Mesendoderm (in vitro differentiated cells): ENCODE measurements at regions not wholly inside any gene's neighbourhood (a gene's known extent, or its start where the extent isn't known, plus 50 kb on each side); places are given as distances from the start of the nearest gene placed in this dataset.

Experiments used
- DNase-seq: peaks from one replicate; pipeline ENCODE4 v3.0.0; 2013
- H2AK5ac ChIP-seq: 2 replicates; pipeline ENCODE4 v1.6.1; 2013; ENCODE audit warnings: low read length, inconsistent platforms
- H2BK120ac ChIP-seq: 2 replicates; pipeline ENCODE4 v1.6.1; 2013; ENCODE audit warnings: low read depth, mild to moderate bottlenecking, low read length, moderate library complexity, mixed read lengths
- H2BK15ac ChIP-seq: replicated peaks from 2 replicates; pipeline ENCODE4 v1.6.1; 2013; ENCODE audit warnings: low read depth, mild to moderate bottlenecking, moderate library complexity
- H2BK5ac ChIP-seq: 2 replicates; pipeline ENCODE4 v1.6.1; 2013; ENCODE audit warnings: low read length, inconsistent platforms
- H3K18ac ChIP-seq: 2 replicates; pipeline ENCODE4 v1.6.1; 2013; ENCODE audit warnings: mild to moderate bottlenecking, low read length, mixed read lengths
- H3K23ac ChIP-seq: one replicate; pipeline ENCODE4 v1.6.1; 2013; ENCODE audit warnings: low read length
- H3K27ac ChIP-seq: 2 replicates; pipeline ENCODE4 v1.5.1; 2013; ENCODE audit warnings: low read depth, mild to moderate bottlenecking, inconsistent platforms, low read length, moderate library complexity
- H3K27me3 ChIP-seq: 2 replicates; pipeline ENCODE4 v1.6.1; 2013; ENCODE audit warnings: low read length, control low read depth, mild to moderate bottlenecking, inconsistent platforms; ENCODE audit not compliant: insufficient read depth, poor library complexity
- H3K36me3 ChIP-seq: 2 replicates; pipeline ENCODE4 v1.6.1; 2013; ENCODE audit warnings: low read length, inconsistent platforms; ENCODE audit not compliant: control insufficient read depth, insufficient read depth
- H3K4ac ChIP-seq: one replicate; pipeline ENCODE4 v1.6.1; 2013; ENCODE audit warnings: low read depth, mild to moderate bottlenecking, low read length, moderate library complexity
- H3K4me1 ChIP-seq: 2 replicates; pipeline ENCODE4 v1.6.1; 2013; ENCODE audit warnings: low read depth, low read length, inconsistent platforms; ENCODE audit not compliant: control insufficient read depth
- H3K4me2 ChIP-seq: 2 replicates; pipeline ENCODE4 v1.6.1; 2013; ENCODE audit warnings: low read length
- H3K4me3 ChIP-seq: 2 replicates; pipeline ENCODE4 v1.5.1; 2013; ENCODE audit warnings: mild to moderate bottlenecking, low read length
- H3K56ac ChIP-seq: one replicate; pipeline ENCODE4 v1.6.1; 2013; ENCODE audit warnings: low read length
- H3K79me1 ChIP-seq: 2 replicates; pipeline ENCODE4 v1.6.1; 2013; ENCODE audit warnings: low read length, inconsistent platforms
- H3K79me2 ChIP-seq: 2 replicates; pipeline ENCODE4 v1.6.1; 2013; ENCODE audit warnings: mild to moderate bottlenecking, low read length; ENCODE audit not compliant: control insufficient read depth, insufficient read depth
- H3K9ac ChIP-seq: 2 replicates; pipeline ENCODE4 v1.6.1; 2013; ENCODE audit warnings: low read length, inconsistent platforms
- H4K5ac ChIP-seq: one replicate; pipeline ENCODE4 v1.6.1; 2013; ENCODE audit warnings: low read length
- H4K8ac ChIP-seq: one replicate; pipeline ENCODE4 v1.6.1; 2013; ENCODE audit warnings: low read depth, mild to moderate bottlenecking, control low read depth, low read length, moderate library complexity
- WGBS: extraction: QIAGEN DNeasy Blood & Tissue Kit; methylation state at CpG from one replicate; pipeline ENCODE4 v1.1.7; 2013; ENCODE audit warnings: low lambda C conversion rate, missing lambda C conversion rate; ENCODE audit not compliant: insufficient coverage; ENCODE audit errors: extremely low coverage; 5-methylcytosine and 5-hydroxymethylcytosine counted together

- Histone ChIP-seq H3K56ac (no peak overlapping the region), H3K9ac (no peak overlapping the region), H3K4me3 (no peak overlapping the region), H3K27ac (no peak overlapping the region), H3K4me1 (no peaks in the 10 kb centered on the region), H3K18ac (no peak overlapping the region), H3K27me3 (no peaks in the 10 kb centered on the region), H4K8ac (no peak overlapping the region), H2BK15ac (no peak overlapping the region), H2BK5ac (no peak overlapping the region), H3K36me3 (no peaks in the 10 kb centered on the region), H3K4me2 (no peak overlapping the region), H2BK120ac (no peak overlapping the region), H3K23ac (no peak overlapping the region), H3K79me1 (no peaks in the 10 kb centered on the region), H2AK5ac (no peak overlapping the region), H3K79me2 (no peaks in the 10 kb centered on the region), H4K5ac (no peak overlapping the region), H3K4ac (no peak overlapping the region)
- whole genome bisulfite sequencing = no CpG with 5 or more reads among the region's 37 CpGs
- no peak for DNase-seq
These were observed 59.6 kb upstream of the ZNF599 start for GRCh38 chr19:34832581-34833112.

- Histone ChIP-seq H2AK5ac (no peak overlapping the region), H2BK15ac (no peak overlapping the region), H3K4me2 (no peak overlapping the region), H4K8ac (no peak overlapping the region), H4K5ac (no peak overlapping the region), H3K27ac (no peak overlapping the region), H2BK5ac (no peak overlapping the region), H3K4me3 (no peak overlapping the region), H3K4ac (no peak overlapping the region), H3K23ac (no peak overlapping the region), H3K79me1 (no peaks in the 10 kb centered on the region), H2BK120ac (no peak overlapping the region), H3K9ac (no peak overlapping the region), H3K18ac (no peak overlapping the region), H3K56ac (no peak overlapping the region), H3K4me1 (no peaks in the 10 kb centered on the region), H3K36me3 (no peaks in the 10 kb centered on the region), H3K27me3 (no peaks in the 10 kb centered on the region), H3K79me2 (no peaks in the 10 kb centered on the region)
- DNase-seq = no peak
- no CpG with 5 or more reads among the region's 5 CpGs for WGBS
These were observed 58.7 kb upstream of the ZNF599 start for GRCh38 chr19:34831714-34832113.

DNA sequence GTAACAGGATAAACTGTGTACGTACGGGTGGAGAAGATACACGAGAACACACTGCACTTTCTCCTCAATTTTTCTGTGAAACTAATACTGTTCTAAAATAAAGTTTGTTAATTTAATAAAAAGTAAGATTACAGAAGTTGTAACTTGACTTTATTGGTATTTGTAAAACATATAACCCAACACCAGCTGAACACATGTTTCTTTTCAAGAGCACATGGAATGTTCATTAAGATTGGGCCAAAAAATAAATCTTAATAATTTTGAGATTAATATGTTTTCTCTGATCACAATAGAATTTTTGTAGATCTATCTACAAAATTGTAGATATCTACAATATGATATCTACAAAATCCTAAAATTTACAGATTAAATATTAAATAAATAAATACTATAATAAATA is 55.1 kb upstream of the ZNF599 start:
- no peak overlapping the region for H3K4me3 ChIP-seq
- H2BK120ac ChIP-seq = no peak overlapping the region
- H4K5ac ChIP-seq = no peak overlapping the region
- H3K9ac ChIP-seq = no peak overlapping the region
- H2AK5ac ChIP-seq = no peak overlapping the region
- no peak overlapping the region for H3K18ac ChIP-seq
- no peaks in the 10 kb centered on the region for H3K79me1 ChIP-seq
- H4K8ac ChIP-seq = no peak overlapping the region
- WGBS = no CpG with 5 or more reads among the region's 3 CpGs
- H3K27ac ChIP-seq = no peak overlapping the region
- H3K4me1 ChIP-seq = no peaks in the 10 kb centered on the region
- H3K4ac ChIP-seq = no peak overlapping the region
- H2BK5ac ChIP-seq = no peak overlapping the region
- no peaks in the 10 kb centered on the region for H3K36me3 ChIP-seq
- H3K4me2 ChIP-seq = no peak overlapping the region
- H2BK15ac ChIP-seq = no peak overlapping the region
- DNase-seq = no peak
- no peak overlapping the region for H3K23ac ChIP-seq
- H3K79me2 ChIP-seq = no peaks in the 10 kb centered on the region
- no peaks in the 10 kb centered on the region for H3K27me3 ChIP-seq
- H3K56ac ChIP-seq = no peak overlapping the region

- Histone ChIP-seq H3K79me2 (no peaks in the 10 kb centered on the region), H3K23ac (no peak overlapping the region), H4K8ac (no peak overlapping the region), H2BK5ac (no peak overlapping the region), H3K27ac (no peak overlapping the region), H3K56ac (no peak overlapping the region), H2BK15ac (no peak overlapping the region), H3K4ac (no peak overlapping the region), H3K79me1 (no peaks in the 10 kb centered on the region), H3K4me2 (no peak overlapping the region), H3K18ac (no peak overlapping the region), H3K4me1 (no peaks in the 10 kb centered on the region), H3K36me3 (no peaks in the 10 kb centered on the region), H3K4me3 (no peak overlapping the region), H2AK5ac (no peak overlapping the region), H2BK120ac (no peak overlapping the region), H3K9ac (no peak overlapping the region), H4K5ac (no peak overlapping the region), H3K27me3 (no peaks in the 10 kb centered on the region)
- no peak for DNase-seq
- WGBS = no CpG with 5 or more reads among the region's 10 CpGs
These were observed 52.2 kb upstream of the ZNF599 start for GRCh38 chr19:34825212-34825611.

- Histone ChIP-seq H3K23ac (no peak overlapping the region), H3K36me3 (no peaks in the 10 kb centered on the region), H2AK5ac (no peak overlapping the region), H3K27me3 (no peaks in the 10 kb centered on the region), H3K27ac (no peak overlapping the region), H2BK5ac (no peak overlapping the region), H2BK15ac (no peak overlapping the region), H3K18ac (no peak overlapping the region), H4K5ac (no peak overlapping the region), H3K4me3 (no peak overlapping the region), H2BK120ac (no peak overlapping the region), H3K4me2 (no peak overlapping the region), H3K9ac (no peak overlapping the region), H4K8ac (no peak overlapping the region), H3K56ac (no peak overlapping the region), H3K4me1 (no peaks in the 10 kb centered on the region), H3K4ac (no peak overlapping the region), H3K79me1 (no peaks in the 10 kb centered on the region), H3K79me2 (no peaks in the 10 kb centered on the region)
- no peak for DNase-seq
- WGBS = no CpG with 5 or more reads among the region's 4 CpGs
These were observed 51.7 kb upstream of the ZNF599 start for GRCh38 chr19:34824686-34825085.
